H9 (cell line): ENCODE measurements at regions not wholly inside any gene's neighbourhood (a gene's known extent, or its start where the extent isn't known, plus 50 kb on each side); places are given as distances from the start of the nearest gene placed in this dataset.

ENCODE experiments used
- DNase-seq: peaks from one replicate; pipeline ENCODE4 v3.0.0-alpha.2; 2017
- H2AFZ ChIP-seq: one replicate; pipeline ENCODE4 v1.6.1; 2013; ENCODE audit warnings: mild to moderate bottlenecking, low read length, control low read depth, moderate library complexity
- H2AK5ac ChIP-seq: 2 replicates; pipeline ENCODE4 v1.6.1; 2013; ENCODE audit warnings: low read length, control low read depth, mixed read lengths; ENCODE audit not compliant: insufficient read length
- H2BK120ac ChIP-seq: one replicate; pipeline ENCODE4 v1.6.1; 2013; ENCODE audit warnings: low read depth, mild to moderate bottlenecking, low read length, control low read depth, inconsistent platforms; ENCODE audit not compliant: poor library complexity, severe bottlenecking
- H2BK12ac ChIP-seq: 2 replicates; pipeline ENCODE4 v1.6.1; 2013; ENCODE audit warnings: low read length, control low read depth, mixed read lengths, low read depth; ENCODE audit not compliant: insufficient read length
- H2BK15ac ChIP-seq: 2 replicates; pipeline ENCODE4 v1.6.1; 2013; ENCODE audit warnings: low read depth, low read length, control low read depth
- H2BK20ac ChIP-seq: one replicate; pipeline ENCODE4 v1.6.1; 2013; ENCODE audit warnings: low read depth, mild to moderate bottlenecking, low read length, control low read depth, inconsistent platforms; ENCODE audit not compliant: poor library complexity, severe bottlenecking
- H2BK5ac ChIP-seq: 2 replicates; pipeline ENCODE4 v1.6.1; 2013; ENCODE audit warnings: low read length, control low read depth, mixed read lengths; ENCODE audit not compliant: insufficient read length
- H3K14ac ChIP-seq: 2 replicates; pipeline ENCODE4 v1.6.1; 2013; ENCODE audit warnings: low read length, control low read depth; ENCODE audit not compliant: insufficient read depth
- H3K18ac ChIP-seq: 2 replicates; pipeline ENCODE4 v1.6.1; 2013; ENCODE audit warnings: low read depth, mild to moderate bottlenecking, mixed read lengths, low read length, control low read depth; ENCODE audit not compliant: insufficient read length
- H3K23ac ChIP-seq: 2 replicates; pipeline ENCODE4 v1.6.1; 2013; ENCODE audit warnings: low read length, control low read depth, mixed read lengths, low read depth; ENCODE audit not compliant: insufficient read length
- H3K23me2 ChIP-seq: 2 replicates; pipeline ENCODE4 v1.6.1; 2013; ENCODE audit warnings: low read depth, mild to moderate bottlenecking, mixed read lengths, low read length, control low read depth; ENCODE audit not compliant: insufficient read length, poor library complexity, severe bottlenecking
- H3K27ac ChIP-seq: 2 replicates; pipeline ENCODE4 v1.5.1; 2013; ENCODE audit warnings: low read length, control low read depth, mixed read lengths, low read depth; ENCODE audit not compliant: insufficient read length
- H3K27me3 ChIP-seq: 2 replicates; pipeline ENCODE4 v1.6.1; 2013; ENCODE audit warnings: low read length, control low read depth, inconsistent platforms; ENCODE audit not compliant: insufficient read depth
- H3K4ac ChIP-seq: 2 replicates; pipeline ENCODE4 v1.6.1; 2013; ENCODE audit warnings: low read depth, mild to moderate bottlenecking, control low read depth, inconsistent platforms, low read length, moderate library complexity
- H3K4me1 ChIP-seq: 2 replicates; pipeline ENCODE4 v1.6.1; 2013; ENCODE audit warnings: low read length, control low read depth, inconsistent platforms; ENCODE audit not compliant: insufficient read depth
- H3K4me2 ChIP-seq: 2 replicates; pipeline ENCODE4 v1.6.1; 2013; ENCODE audit warnings: low read length, control low read depth, mixed read lengths; ENCODE audit not compliant: insufficient read length, insufficient read depth
- H3K56ac ChIP-seq: 2 replicates; pipeline ENCODE4 v1.6.1; 2013; ENCODE audit warnings: low read depth, mild to moderate bottlenecking, mixed read lengths, low read length, control low read depth; ENCODE audit not compliant: insufficient read length
- H3K79me1 ChIP-seq: 2 replicates; pipeline ENCODE4 v1.6.1; 2013; ENCODE audit warnings: low read depth, mild to moderate bottlenecking, moderate library complexity, low read length, control low read depth, inconsistent platforms; ENCODE audit not compliant: insufficient read depth, poor library complexity, severe bottlenecking
- H3K79me2 ChIP-seq: 2 replicates; pipeline ENCODE4 v1.6.1; 2013; ENCODE audit warnings: low read length, control low read depth, inconsistent platforms; ENCODE audit not compliant: insufficient read depth
- H3K9ac ChIP-seq: 2 replicates; pipeline ENCODE4 v1.6.1; 2013; ENCODE audit warnings: low read length, control low read depth, mixed read lengths; ENCODE audit not compliant: insufficient read length; ENCODE audit errors: extremely low read depth
- H3K9me3 ChIP-seq: one replicate; pipeline ENCODE4 v1.6.1; 2013; ENCODE audit warnings: low read depth, low read length, inconsistent platforms; ENCODE audit not compliant: control insufficient read depth
- H3T11ph ChIP-seq: one replicate; pipeline ENCODE4 v1.6.1; 2013; ENCODE audit warnings: mild to moderate bottlenecking, low read length, control low read depth, inconsistent platforms
- H4K20me1 ChIP-seq: one replicate; pipeline ENCODE4 v1.6.1; 2013; ENCODE audit not compliant: control insufficient read depth, insufficient read length, insufficient read depth
- H4K5ac ChIP-seq: 2 replicates; pipeline ENCODE4 v1.6.1; 2013; ENCODE audit warnings: low read depth, mild to moderate bottlenecking, mixed read lengths, low read length, control low read depth; ENCODE audit not compliant: insufficient read length
- H4K8ac ChIP-seq: replicated peaks from 2 replicates; pipeline ENCODE4 v1.6.1; 2013; ENCODE audit warnings: low read length, control low read depth, mixed read lengths, low read depth; ENCODE audit not compliant: insufficient read length
- H4K91ac ChIP-seq: 2 replicates; pipeline ENCODE4 v1.6.1; 2013; ENCODE audit warnings: low read depth, mild to moderate bottlenecking, moderate library complexity, mixed read lengths, low read length, control low read depth; ENCODE audit not compliant: insufficient read length
- H3K27ac Mint-ChIP-seq, 3 experiments: 2 replicates in 2 of 3; 3 replicates in 1 of 3; pipeline ENCODE4 v1.8.0; 2020 to 2021; ENCODE audit warnings: mixed read lengths in 3 of 3, mild to moderate bottlenecking in 1 of 3, moderate library complexity in 1 of 3
- H3K27me3 Mint-ChIP-seq: 2 replicates; pipeline ENCODE4 v1.8.0; 2021; ENCODE audit warnings: low read depth, mild to moderate bottlenecking, moderate library complexity, mixed read lengths
- H3K36me3 Mint-ChIP-seq, 3 experiments: 2 replicates in 2 of 3; 3 replicates in 1 of 3; pipeline ENCODE4 v1.8.0; 2020 to 2021; ENCODE audit warnings: low read depth in 3 of 3, mixed read lengths in 3 of 3; ENCODE audit not compliant: insufficient read depth in 1 of 3
- H3K4me1 Mint-ChIP-seq, 2 experiments: 2 replicates each; pipeline ENCODE4 v1.8.0; 2020; ENCODE audit warnings: mixed read lengths in 2 of 2
- H3K4me3 Mint-ChIP-seq, 2 experiments: 2 replicates in 1 of 2; 3 replicates in 1 of 2; pipeline ENCODE4 v1.8.0; 2020 to 2021; ENCODE audit warnings: mild to moderate bottlenecking in 2 of 2, mixed read lengths in 2 of 2, moderate library complexity in 1 of 2
- H3K9me3 Mint-ChIP-seq, 2 experiments: 2 replicates in 1 of 2; 3 replicates in 1 of 2; pipeline ENCODE4 v1.8.0; 2020; ENCODE audit warnings: mild to moderate bottlenecking in 2 of 2, mixed read lengths in 2 of 2, moderate library complexity in 1 of 2
- CTCF ChIP-seq: fragments of 200-600 bp; sonication (generic); conservative IDR thresholded peaks from 3 replicates; pipeline ENCODE4 v1.8.0; 2021; ENCODE audit warnings: antibody characterized with exemption, mild to moderate bottlenecking

- no peaks in the 10 kb centered on the region for H3K4me1 Mint-ChIP-seq
- Histone ChIP-seq H3K9ac (no peak overlapping the region), H3K79me1 (no peaks in the 10 kb centered on the region), H2AK5ac (no peak overlapping the region), H2BK20ac (no peak overlapping the region), H3K9me3 (peaks cover 17% of the 10 kb centered on the region), H2BK120ac (no peak overlapping the region), H2BK5ac (no peak overlapping the region), H2AFZ (no peak overlapping the region), H4K91ac (no peak overlapping the region), H3T11ph (no peak overlapping the region), H3K56ac (no peak overlapping the region), H3K27ac (no peak overlapping the region), H2BK15ac (no peak overlapping the region), H3K23ac (no peak overlapping the region), H4K20me1 (no peaks in the 10 kb centered on the region), H4K5ac (no peak overlapping the region), H4K8ac (no peak overlapping the region), H3K4me1 (no peaks in the 10 kb centered on the region), H3K18ac (no peak overlapping the region), H3K79me2 (no peaks in the 10 kb centered on the region), H3K4me2 (no peak overlapping the region), H3K4ac (no peak overlapping the region), H3K23me2 (no peaks in the 10 kb centered on the region), H3K14ac (no peak overlapping the region), H3K27me3 (no peaks in the 10 kb centered on the region), H2BK12ac (no peak overlapping the region)
- TF ChIP-seq CTCF, result no peak
- DNase-seq, result no peak
- H3K27ac Mint-ChIP-seq, result no peak overlapping the region
- H3K36me3 Mint-ChIP-seq, result peaks cover 4 to 8% (median 4%) of the 10 kb centered on the region in 3 experiments; a peak in 6 of 7 replicates
- H3K27me3 Mint-ChIP-seq, result no peaks in the 10 kb centered on the region
- peaks cover 82 to 85% of the 10 kb centered on the region in 2 experiments for H3K9me3 Mint-ChIP-seq
- H3K4me3 Mint-ChIP-seq, result no peak overlapping the region
These were observed 72.5 kb upstream of the CXorf51A start for GRCh38 chrX:146887020-146887419.
